Left kidney (tissue), 1 donor: ENCODE measurements at regions not wholly inside any gene's neighbourhood (a gene's known extent, or its start where the extent isn't known, plus 50 kb on each side); places are given as distances from the start of the nearest gene placed in this dataset.

Source experiments
- DNase-seq: peaks from one replicate; pipeline ENCODE4 v3.0.0-alpha.2; 2013

- no peak for DNase-seq
Measured at GRCh38 chr11:28879869-28880268, 771.7 kb downstream of the METTL15 start.

- no peak for DNase-seq
Measured at GRCh38 chr11:28878025-28878424, 769.8 kb downstream of the METTL15 start.

- DNase-seq, result no peak
Measured at GRCh38 chr11:28877340-28877739, 769.2 kb downstream of the METTL15 start.

- no peak for DNase-seq
Measured at GRCh38 chr11:28874706-28875105, 766.5 kb downstream of the METTL15 start.

GRCh38 chr11:28871090-28871489 lies 762.9 kb downstream of the METTL15 start:
- DNase-seq, result no peak

GRCh38 chr11:28863422-28863821 lies 755.2 kb downstream of the METTL15 start:
- DNase-seq, result no peak

- no peak for DNase-seq
Measured at GRCh38 chr11:28860893-28861292, 752.7 kb downstream of the METTL15 start.

GRCh38 chr11:28858076-28858475 lies 749.9 kb downstream of the METTL15 start:
- no peak for DNase-seq

- DNase-seq, result no peak
Measured at GRCh38 chr11:28849053-28849452, 740.9 kb downstream of the METTL15 start.

GRCh38 chr11:28842716-28843115 lies 734.5 kb downstream of the METTL15 start:
- DNase-seq, result no peak

GRCh38 chr11:28838741-28839140 lies 730.6 kb downstream of the METTL15 start:
- no peak for DNase-seq

GRCh38 chr11:28837599-28837998 lies 729.4 kb downstream of the METTL15 start:
- DNase-seq, result no peak

GRCh38 chr11:28836285-28837081 lies 728.3 kb downstream of the METTL15 start:
- peak; percentile 21 for DNase-seq

- DNase-seq, result no peak
Measured at GRCh38 chr11:28835790-28836189, 727.6 kb downstream of the METTL15 start.

GRCh38 chr11:28835317-28835716 lies 727.1 kb downstream of the METTL15 start:
- no peak for DNase-seq

- no peak for DNase-seq
Measured at GRCh38 chr11:28834877-28835276, 726.7 kb downstream of the METTL15 start.

- DNase-seq, result no peak
Measured at GRCh38 chr11:28833670-28834069, 725.5 kb downstream of the METTL15 start.

GRCh38 chr11:28833169-28833568 lies 725.0 kb downstream of the METTL15 start:
- no peak for DNase-seq

GRCh38 chr11:28826807-28827206 lies 718.6 kb downstream of the METTL15 start:
- no peak for DNase-seq

GRCh38 chr11:28822576-28822975 lies 714.4 kb downstream of the METTL15 start:
- no peak for DNase-seq

- no peak for DNase-seq
Measured at GRCh38 chr11:28820296-28820989, 712.3 kb downstream of the METTL15 start.

- no peak for DNase-seq
Measured at GRCh38 chr11:28819741-28820140, 711.6 kb downstream of the METTL15 start.

- DNase-seq, result no peak
Measured at GRCh38 chr11:28815110-28815509, 706.9 kb downstream of the METTL15 start.

GRCh38 chr11:28808771-28809170 lies 700.6 kb downstream of the METTL15 start:
- DNase-seq, result no peak
